Activated CD8-positive, alpha-beta T cell treated with anti-CD3 and anti-CD28 coated beads for 36 hours (primary cell): ENCODE measurements at regions not wholly inside any gene's neighbourhood (a gene's known extent, or its start where the extent isn't known, plus 50 kb on each side); places are given as distances from the start of the nearest gene placed in this dataset.

Source experiments
- ATAC-seq: fragments of 200-7000 bp; cut with Tn5 transposase; one replicate; pipeline ENCODE4 v1.10.0; 2021; ENCODE audit warnings: mild to moderate bottlenecking, moderate library complexity
- CTCF ChIA-PET: fragments of 350-600 bp; sonication (Branson Sonifier 250); formaldehyde crosslinking; loops from one replicate; lab custom pipeline; 2021; ENCODE audit warnings: antibody characterized with exemption; lab: Charles Lee
- POLR2A ChIA-PET: fragments of 350-600 bp; sonication (Branson Sonifier 250); formaldehyde crosslinking; loops from one replicate; lab custom pipeline; 2021; ENCODE audit warnings: antibody characterized with exemption; lab: Charles Lee
- DNase-seq: peaks from one replicate; pipeline ENCODE4 v3.0.0-alpha.2; 2020
- H3K27ac Mint-ChIP-seq: one replicate; pipeline ENCODE4 v1.8.0; 2021; ENCODE audit warnings: mild to moderate bottlenecking, mixed read lengths
- H3K27me3 Mint-ChIP-seq: one replicate; pipeline ENCODE4 v1.8.0; 2021; ENCODE audit warnings: mixed read lengths
- H3K36me3 Mint-ChIP-seq: one replicate; pipeline ENCODE4 v1.8.0; 2021; ENCODE audit warnings: low read depth, mixed read lengths
- H3K4me1 Mint-ChIP-seq: one replicate; pipeline ENCODE4 v1.8.0; 2021; ENCODE audit warnings: low read depth, mixed read lengths
- H3K4me3 Mint-ChIP-seq: one replicate; pipeline ENCODE4 v1.8.0; 2021; ENCODE audit warnings: mild to moderate bottlenecking, moderate library complexity, mixed read lengths
- H3K9me3 Mint-ChIP-seq: one replicate; pipeline ENCODE4 v1.8.0; 2021; ENCODE audit warnings: mixed read lengths
- intact Hi-C: fragments of 100-400 bp; cut with micrococcal nuclease; formaldehyde crosslinking; loops from one replicate; pipeline ENCODE4 v1.10.0; 2022
- TF ChIP-seq, protein P1 (sequence below): fragments of 200-600 bp; IDR thresholded peaks from one replicate; pipeline ENCODE4 v1.8.0; 2022; ENCODE audit warnings: antibody characterized with exemption, mild to moderate bottlenecking

- ATAC-seq (no peak), DNase-seq (no peak)
- ChIA-PET CTCF (no interaction called here), POLR2A (no interaction called here)
- Mint-ChIP-seq H3K4me3 (no peak overlapping the region), H3K36me3 (no peaks in the 10 kb centered on the region), H3K27me3 (peaks cover 14% of the 10 kb centered on the region), H3K27ac (no peak overlapping the region), H3K4me1 (no peaks in the 10 kb centered on the region), H3K9me3 (no peaks in the 10 kb centered on the region)
- intact Hi-C loops = no loop called here
- TF ChIP-seq, protein P1, sequence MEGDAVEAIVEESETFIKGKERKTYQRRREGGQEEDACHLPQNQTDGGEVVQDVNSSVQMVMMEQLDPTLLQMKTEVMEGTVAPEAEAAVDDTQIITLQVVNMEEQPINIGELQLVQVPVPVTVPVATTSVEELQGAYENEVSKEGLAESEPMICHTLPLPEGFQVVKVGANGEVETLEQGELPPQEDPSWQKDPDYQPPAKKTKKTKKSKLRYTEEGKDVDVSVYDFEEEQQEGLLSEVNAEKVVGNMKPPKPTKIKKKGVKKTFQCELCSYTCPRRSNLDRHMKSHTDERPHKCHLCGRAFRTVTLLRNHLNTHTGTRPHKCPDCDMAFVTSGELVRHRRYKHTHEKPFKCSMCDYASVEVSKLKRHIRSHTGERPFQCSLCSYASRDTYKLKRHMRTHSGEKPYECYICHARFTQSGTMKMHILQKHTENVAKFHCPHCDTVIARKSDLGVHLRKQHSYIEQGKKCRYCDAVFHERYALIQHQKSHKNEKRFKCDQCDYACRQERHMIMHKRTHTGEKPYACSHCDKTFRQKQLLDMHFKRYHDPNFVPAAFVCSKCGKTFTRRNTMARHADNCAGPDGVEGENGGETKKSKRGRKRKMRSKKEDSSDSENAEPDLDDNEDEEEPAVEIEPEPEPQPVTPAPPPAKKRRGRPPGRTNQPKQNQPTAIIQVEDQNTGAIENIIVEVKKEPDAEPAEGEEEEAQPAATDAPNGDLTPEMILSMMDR = no peak
Measured at GRCh38 chr1:18008081-18008480, 99.5 kb upstream of the IGSF21 start.

GRCh38 chr1:18009055-18009454 is 98.5 kb upstream of the IGSF21 start:
- Mint-ChIP-seq H3K27ac (no peak overlapping the region), H3K9me3 (no peaks in the 10 kb centered on the region), H3K36me3 (no peaks in the 10 kb centered on the region), H3K4me3 (no peak overlapping the region), H3K4me1 (no peaks in the 10 kb centered on the region), H3K27me3 (peaks cover 13% of the 10 kb centered on the region)
- POLR2A ChIA-PET = no interaction called here
- intact Hi-C loops = no loop called here
- no peak for DNase-seq
- no peak for ATAC-seq
- CTCF ChIA-PET = no interaction called here
- TF ChIP-seq, protein P1 = no peak

DNA sequence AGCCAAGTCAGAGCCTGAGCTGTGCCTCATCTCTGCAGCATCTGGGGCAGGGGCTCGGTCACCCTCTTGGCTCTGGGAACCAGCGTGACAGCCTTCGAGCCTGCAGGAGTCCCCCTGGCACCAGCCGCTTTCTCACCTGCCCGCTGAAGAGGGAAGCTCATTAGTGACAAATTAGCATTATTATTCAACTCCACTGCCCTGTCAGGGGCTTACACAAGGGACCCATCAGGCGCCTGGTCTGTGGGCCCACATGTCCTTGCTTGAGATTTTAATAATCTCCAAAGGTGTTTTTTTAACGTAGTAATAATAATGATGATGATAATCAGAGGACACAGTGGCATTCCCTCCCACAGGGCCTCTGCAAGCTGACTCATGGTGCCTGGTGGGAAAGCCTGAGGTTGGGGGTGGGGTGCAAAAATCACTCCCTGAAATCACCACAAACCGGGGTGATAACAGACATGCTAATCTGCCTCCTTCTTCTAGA is 98.1 kb upstream of the IGSF21 start:
- DNase-seq (no peak), ATAC-seq (no peak)
- peaks cover 13% of the 10 kb centered on the region for H3K27me3 Mint-ChIP-seq
- H3K9me3 Mint-ChIP-seq = no peaks in the 10 kb centered on the region
- H3K27ac Mint-ChIP-seq = no peak overlapping the region
- H3K4me3 Mint-ChIP-seq = no peak overlapping the region
- intact Hi-C loops = no loop called here
- no peaks in the 10 kb centered on the region for H3K4me1 Mint-ChIP-seq
- CTCF ChIA-PET = no interaction called here
- POLR2A ChIA-PET = no interaction called here
- H3K36me3 Mint-ChIP-seq = no peaks in the 10 kb centered on the region
- TF ChIP-seq, protein P1 = no peak

DNA sequence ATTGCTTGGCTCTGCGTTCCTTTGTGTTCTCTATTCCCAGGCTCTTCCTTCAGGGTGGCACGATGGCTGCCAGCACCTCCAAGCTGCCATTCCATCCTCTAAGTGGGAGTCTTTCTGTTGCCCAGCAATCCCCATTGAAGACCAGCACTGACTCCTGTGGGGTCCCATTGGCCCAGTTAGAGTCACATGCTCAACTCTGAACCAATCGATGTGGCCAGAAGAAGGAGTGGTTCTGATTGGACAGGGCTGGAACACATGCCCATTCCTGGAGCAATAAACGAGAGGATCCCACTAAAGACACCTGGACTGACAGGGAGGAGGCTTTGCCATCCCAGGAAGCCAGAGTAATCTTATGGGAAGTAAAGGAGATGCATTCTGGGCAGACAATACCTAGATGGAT is 97.2 kb upstream of the IGSF21 start:
- no peak for ATAC-seq
- Mint-ChIP-seq H3K9me3 (no peaks in the 10 kb centered on the region), H3K4me3 (no peak overlapping the region), H3K36me3 (no peaks in the 10 kb centered on the region), H3K27ac (no peak overlapping the region), H3K27me3 (peaks cover 12% of the 10 kb centered on the region), H3K4me1 (no peaks in the 10 kb centered on the region)
- CTCF ChIA-PET = no interaction called here
- intact Hi-C loops = no loop called here
- no peak for DNase-seq
- POLR2A ChIA-PET = no interaction called here
- TF ChIP-seq, protein P1 = no peak

DNA sequence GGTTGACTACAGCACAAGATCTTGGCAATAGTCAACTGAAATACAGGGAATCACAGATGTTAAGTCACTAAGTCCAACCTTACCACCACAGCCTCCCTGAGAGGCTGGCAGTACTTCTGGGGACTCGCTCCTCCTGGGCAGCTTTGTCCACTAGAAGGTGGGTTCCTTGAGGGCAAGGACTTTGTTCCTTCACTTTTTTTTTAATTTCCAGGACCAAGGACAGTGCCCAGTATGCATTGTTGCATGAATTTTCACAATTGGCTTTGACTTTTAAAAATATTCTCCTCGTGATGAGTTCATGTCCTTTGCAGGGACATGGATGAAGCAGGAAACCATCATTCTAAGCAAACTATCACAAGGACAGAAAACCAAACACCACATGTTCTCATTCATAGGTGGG is 96.7 kb upstream of the IGSF21 start:
- TF ChIP-seq, protein P1 = no peak
- ChIA-PET POLR2A (no interaction called here), CTCF (no interaction called here)
- Mint-ChIP-seq H3K36me3 (no peaks in the 10 kb centered on the region), H3K4me3 (no peak overlapping the region), H3K9me3 (no peaks in the 10 kb centered on the region), H3K27ac (no peak overlapping the region), H3K27me3 (peaks cover 12% of the 10 kb centered on the region), H3K4me1 (no peaks in the 10 kb centered on the region)
- intact Hi-C loops = no loop called here
- DNase-seq (no peak), ATAC-seq (no peak)
